ENCODE measurements at regions not wholly inside any gene's neighbourhood (a gene's known extent, or its start where the extent isn't known, plus 50 kb on each side); places are given as distances from the start of the nearest gene placed in this dataset.

GRCh38 chr2:18156002-18156401, 277.5 kb downstream of the KCNS3 start:
- no peak for TF ChIP-seq GATA2 (IDR thresholded peaks at IDR 0.05; ENCODE audit: low read depth, low read length)
- TF ChIP-seq GATA3 (IDR thresholded peaks at IDR 0.05; ENCODE audit: low read depth, low read length), result no peak

Measured in SH-SY5Y (cell line).